PFSK-1 (cell line): ENCODE measurements at regions not wholly inside any gene's neighbourhood (a gene's known extent, or its start where the extent isn't known, plus 50 kb on each side); places are given as distances from the start of the nearest gene placed in this dataset.

Experiments
- FOXP2 ChIP-seq: optimal IDR thresholded peaks from 2 replicates; pipeline ENCODE3; 2011; ENCODE audit warnings: borderline replicate concordance, control low read depth, inconsistent platforms; ENCODE audit not compliant: insufficient read depth; ENCODE audit errors: extremely low read length, extremely low read depth
- POLR2AphosphoS5 ChIP-seq: IDR thresholded peaks from 2 replicates; pipeline ENCODE4 v1.6.1; 2012; ENCODE audit warnings: low read depth, mild to moderate bottlenecking, control low read depth, low read length, moderate library complexity
- SIN3A ChIP-seq: IDR thresholded peaks from 2 replicates; pipeline ENCODE4 v1.6.1; 2012; ENCODE audit warnings: mild to moderate bottlenecking, low read length, moderate library complexity, borderline replicate concordance; ENCODE audit not compliant: insufficient read depth
- TAF1 ChIP-seq: IDR thresholded peaks from 2 replicates; pipeline ENCODE4 v1.6.1; 2012; ENCODE audit warnings: low read length, control low read depth, borderline replicate concordance; ENCODE audit not compliant: insufficient read depth
- TF ChIP-seq, protein P1 (sequence below), 2 experiments: IDR thresholded peaks; 2 replicates each; pipeline versions ENCODE4 v1.6.1 to v1.8.0; 2011 to 2012; ENCODE audit warnings: low read depth in 2 of 2, low read length in 2 of 2, control low read depth in 1 of 2, inconsistent platforms in 1 of 2, mild to moderate bottlenecking in 1 of 2, moderate library complexity in 1 of 2; ENCODE audit not compliant: insufficient read depth in 1 of 2

DNA sequence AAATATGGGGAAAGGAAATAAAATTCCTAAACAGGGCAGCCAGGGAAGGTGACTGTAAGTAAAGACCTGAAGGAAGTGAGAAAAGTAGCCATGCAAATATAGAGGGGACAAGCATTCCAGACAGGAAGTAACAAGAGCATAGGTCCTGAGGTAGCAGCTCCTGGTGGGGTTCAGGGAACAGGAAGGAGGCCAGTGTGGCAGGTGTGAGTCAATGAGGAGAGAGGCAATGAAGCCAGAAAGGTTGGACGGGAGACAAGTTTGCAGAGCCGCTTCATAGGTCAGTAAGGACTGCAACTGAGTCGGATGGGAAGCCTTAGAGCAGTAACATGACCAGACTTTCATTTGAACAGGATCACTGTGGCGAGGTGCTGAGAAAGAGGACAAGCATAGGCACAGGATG is 150.9 kb downstream of the METTL4 start:
- TF ChIP-seq, protein P1, sequence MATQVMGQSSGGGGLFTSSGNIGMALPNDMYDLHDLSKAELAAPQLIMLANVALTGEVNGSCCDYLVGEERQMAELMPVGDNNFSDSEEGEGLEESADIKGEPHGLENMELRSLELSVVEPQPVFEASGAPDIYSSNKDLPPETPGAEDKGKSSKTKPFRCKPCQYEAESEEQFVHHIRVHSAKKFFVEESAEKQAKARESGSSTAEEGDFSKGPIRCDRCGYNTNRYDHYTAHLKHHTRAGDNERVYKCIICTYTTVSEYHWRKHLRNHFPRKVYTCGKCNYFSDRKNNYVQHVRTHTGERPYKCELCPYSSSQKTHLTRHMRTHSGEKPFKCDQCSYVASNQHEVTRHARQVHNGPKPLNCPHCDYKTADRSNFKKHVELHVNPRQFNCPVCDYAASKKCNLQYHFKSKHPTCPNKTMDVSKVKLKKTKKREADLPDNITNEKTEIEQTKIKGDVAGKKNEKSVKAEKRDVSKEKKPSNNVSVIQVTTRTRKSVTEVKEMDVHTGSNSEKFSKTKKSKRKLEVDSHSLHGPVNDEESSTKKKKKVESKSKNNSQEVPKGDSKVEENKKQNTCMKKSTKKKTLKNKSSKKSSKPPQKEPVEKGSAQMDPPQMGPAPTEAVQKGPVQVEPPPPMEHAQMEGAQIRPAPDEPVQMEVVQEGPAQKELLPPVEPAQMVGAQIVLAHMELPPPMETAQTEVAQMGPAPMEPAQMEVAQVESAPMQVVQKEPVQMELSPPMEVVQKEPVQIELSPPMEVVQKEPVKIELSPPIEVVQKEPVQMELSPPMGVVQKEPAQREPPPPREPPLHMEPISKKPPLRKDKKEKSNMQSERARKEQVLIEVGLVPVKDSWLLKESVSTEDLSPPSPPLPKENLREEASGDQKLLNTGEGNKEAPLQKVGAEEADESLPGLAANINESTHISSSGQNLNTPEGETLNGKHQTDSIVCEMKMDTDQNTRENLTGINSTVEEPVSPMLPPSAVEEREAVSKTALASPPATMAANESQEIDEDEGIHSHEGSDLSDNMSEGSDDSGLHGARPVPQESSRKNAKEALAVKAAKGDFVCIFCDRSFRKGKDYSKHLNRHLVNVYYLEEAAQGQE (IDR thresholded peaks at IDR 0.05; ENCODE audit: insufficient read depth in 1 of 2, low read depth in 2 of 2, low read length in 2 of 2), result no peak
- no peak for TF ChIP-seq SIN3A
- TF ChIP-seq FOXP2, result no peak
- no peak for TF ChIP-seq TAF1
- TF ChIP-seq POLR2AphosphoS5, result no peak

DNA sequence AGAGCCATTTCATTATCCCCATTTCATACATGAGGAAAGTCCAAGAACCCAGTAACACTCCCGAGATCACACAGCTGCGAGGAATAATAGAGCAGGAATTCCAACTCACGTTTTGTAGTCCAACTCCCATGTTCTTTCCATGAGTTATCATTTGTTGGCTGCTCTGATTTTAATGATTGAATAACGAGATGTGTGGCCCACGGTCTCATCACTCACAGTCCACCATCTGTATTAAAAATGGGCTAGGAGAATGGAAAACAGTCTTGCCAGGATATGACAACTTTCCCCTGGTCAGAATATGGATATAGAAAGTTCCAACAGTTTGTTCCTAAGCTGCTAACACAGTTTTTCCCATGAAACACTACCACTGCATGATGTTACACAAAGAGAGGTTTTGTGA is 147.5 kb downstream of the METTL4 start:
- TF ChIP-seq, protein P1 (IDR thresholded peaks at IDR 0.05; ENCODE audit: insufficient read depth in 1 of 2, low read depth in 2 of 2, low read length in 2 of 2), result no peak
- TF ChIP-seq FOXP2 (no peak), POLR2AphosphoS5 (no peak), TAF1 (no peak), SIN3A (no peak)

DNA sequence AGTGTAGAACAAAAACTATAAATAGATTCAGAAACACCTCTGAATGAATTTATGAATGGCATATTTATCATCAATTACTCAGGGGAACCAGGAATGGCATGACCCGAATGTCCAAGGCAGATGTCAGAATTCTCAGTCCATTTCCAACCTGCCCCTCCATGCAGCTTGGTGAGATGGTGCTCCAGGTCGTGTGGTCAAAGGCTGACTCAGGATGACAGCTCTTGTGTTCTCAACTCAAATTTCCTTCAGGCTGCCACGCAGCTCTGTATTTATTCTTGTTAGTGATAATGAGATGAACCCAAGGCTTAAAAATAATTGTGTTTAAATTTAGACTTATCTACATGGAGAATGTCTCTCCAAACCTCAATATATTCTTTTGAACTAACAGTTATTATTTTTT is 146.9 kb downstream of the METTL4 start:
- no peak for TF ChIP-seq FOXP2

DNA sequence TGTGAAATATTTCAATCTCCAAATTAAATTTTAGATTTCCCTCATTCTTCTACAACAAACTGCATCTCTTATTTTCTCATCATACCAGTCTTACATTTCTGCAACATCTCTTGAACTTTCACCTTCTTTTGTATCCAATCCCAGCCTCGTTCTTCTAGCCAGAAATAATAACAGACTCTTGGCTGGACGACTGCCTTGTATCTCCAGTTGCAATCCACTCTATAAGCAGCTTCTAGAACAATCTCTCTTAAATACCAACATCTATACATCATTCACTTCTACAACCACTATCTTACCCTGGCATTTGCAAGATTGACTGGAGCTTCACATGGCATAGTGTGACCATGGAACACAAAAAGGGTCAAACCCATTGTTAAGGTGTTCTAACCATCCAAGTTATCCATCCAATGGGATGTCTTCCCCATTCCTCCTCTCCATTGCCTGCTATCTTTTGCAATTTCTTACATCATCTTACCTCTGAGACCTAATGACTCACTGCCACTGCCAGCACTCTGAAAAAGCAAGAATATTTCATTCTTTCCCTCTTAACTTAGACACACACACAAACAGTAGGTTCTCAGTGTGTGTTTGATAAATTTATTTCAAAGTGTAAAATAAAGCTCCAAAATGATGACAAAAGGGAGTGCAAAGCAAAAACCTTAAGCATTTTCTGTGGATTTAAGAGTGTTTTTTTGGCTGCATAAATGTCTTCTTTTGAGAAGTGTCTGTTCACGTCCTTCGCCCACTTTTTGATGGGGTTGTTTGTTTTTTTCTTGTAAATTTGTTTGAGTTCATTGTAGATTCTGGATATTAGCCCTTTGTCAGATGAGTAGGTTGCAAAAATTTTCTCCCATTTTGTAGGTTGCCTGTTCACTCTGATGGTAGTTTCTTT is 145.6 kb downstream of the METTL4 start:
- TF ChIP-seq SIN3A, result no peak
- TF ChIP-seq TAF1, result no peak
- no peak for TF ChIP-seq FOXP2
- no peak for TF ChIP-seq POLR2AphosphoS5
- TF ChIP-seq, protein P1 (IDR thresholded peaks at IDR 0.05; ENCODE audit: insufficient read depth in 1 of 2, low read depth in 2 of 2, low read length in 2 of 2), result no peak

DNA sequence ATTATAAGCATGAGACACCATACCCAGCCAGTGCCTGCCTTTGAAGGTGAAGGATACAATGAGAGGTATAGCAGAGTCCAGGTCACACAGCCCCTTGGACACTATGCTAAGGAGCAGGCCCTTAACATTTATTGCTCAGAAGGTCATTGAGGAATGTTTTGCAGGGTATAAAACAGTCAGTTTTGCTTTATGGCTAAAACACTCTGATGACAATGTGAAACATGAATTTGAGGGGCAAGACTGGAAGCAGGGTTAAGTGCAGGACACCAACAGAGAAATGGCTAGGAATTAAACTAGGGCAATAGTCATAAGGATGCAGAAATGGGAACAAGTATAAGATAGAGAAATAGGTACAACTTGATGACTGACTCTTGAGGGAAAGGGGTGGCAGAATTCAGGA is 141.1 kb downstream of the METTL4 start:
- TF ChIP-seq, protein P1 (IDR thresholded peaks at IDR 0.05; ENCODE audit: insufficient read depth in 1 of 2, low read depth in 2 of 2, low read length in 2 of 2), result no peak
- TF ChIP-seq SIN3A, result no peak
